ENCODE measurements at regions not wholly inside any gene's neighbourhood (a gene's known extent, or its start where the extent isn't known, plus 50 kb on each side); places are given as distances from the start of the nearest gene placed in this dataset.

DNA sequence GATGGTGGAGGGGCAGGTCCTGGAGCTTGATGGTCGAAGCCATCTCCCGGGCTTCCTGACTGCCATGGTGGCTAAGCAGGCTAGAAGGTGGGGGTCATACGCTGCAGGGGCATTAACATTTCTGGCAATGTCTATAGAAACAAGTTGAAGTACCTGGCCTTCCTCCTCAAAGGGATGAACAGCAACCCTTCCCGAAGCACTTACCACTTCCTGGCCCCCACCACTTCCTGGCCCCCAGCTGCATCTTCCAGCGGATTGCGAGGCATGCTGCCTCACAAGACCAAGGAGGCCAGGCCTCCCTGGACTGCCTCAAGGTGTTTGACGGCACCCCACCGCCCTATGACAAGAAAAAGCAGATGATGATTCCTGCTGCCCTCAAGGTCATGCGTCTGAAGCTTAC lies 97.0 kb upstream of the MOCS2 start:
- H3K27me3 ChIP-seq: no peaks in the 10 kb centered on the region
- H3K27ac ChIP-seq: no peak overlapping the region
- intact Hi-C loops (cut with DNase I; ENCODE audit: low total_unique reads): no loop called here
- no peak overlapping the region for H3K4me3 ChIP-seq
- no peaks in the 10 kb centered on the region for H3K9me3 ChIP-seq
- no peaks in the 10 kb centered on the region for H3K36me3 ChIP-seq
- no peak for DNase-seq (ENCODE audit: low spot score in 2 of 2)
- H3K4me1 ChIP-seq: no peaks in the 10 kb centered on the region
- TF ChIP-seq, protein P1, sequence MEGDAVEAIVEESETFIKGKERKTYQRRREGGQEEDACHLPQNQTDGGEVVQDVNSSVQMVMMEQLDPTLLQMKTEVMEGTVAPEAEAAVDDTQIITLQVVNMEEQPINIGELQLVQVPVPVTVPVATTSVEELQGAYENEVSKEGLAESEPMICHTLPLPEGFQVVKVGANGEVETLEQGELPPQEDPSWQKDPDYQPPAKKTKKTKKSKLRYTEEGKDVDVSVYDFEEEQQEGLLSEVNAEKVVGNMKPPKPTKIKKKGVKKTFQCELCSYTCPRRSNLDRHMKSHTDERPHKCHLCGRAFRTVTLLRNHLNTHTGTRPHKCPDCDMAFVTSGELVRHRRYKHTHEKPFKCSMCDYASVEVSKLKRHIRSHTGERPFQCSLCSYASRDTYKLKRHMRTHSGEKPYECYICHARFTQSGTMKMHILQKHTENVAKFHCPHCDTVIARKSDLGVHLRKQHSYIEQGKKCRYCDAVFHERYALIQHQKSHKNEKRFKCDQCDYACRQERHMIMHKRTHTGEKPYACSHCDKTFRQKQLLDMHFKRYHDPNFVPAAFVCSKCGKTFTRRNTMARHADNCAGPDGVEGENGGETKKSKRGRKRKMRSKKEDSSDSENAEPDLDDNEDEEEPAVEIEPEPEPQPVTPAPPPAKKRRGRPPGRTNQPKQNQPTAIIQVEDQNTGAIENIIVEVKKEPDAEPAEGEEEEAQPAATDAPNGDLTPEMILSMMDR (IDR thresholded peaks at IDR 0.05): no peak
- TF ChIP-seq POLR2A (IDR thresholded peaks at IDR 0.05) (no peak), POLR2AphosphoS5 (IDR thresholded peaks at IDR 0.05) (no peak)

DNA sequence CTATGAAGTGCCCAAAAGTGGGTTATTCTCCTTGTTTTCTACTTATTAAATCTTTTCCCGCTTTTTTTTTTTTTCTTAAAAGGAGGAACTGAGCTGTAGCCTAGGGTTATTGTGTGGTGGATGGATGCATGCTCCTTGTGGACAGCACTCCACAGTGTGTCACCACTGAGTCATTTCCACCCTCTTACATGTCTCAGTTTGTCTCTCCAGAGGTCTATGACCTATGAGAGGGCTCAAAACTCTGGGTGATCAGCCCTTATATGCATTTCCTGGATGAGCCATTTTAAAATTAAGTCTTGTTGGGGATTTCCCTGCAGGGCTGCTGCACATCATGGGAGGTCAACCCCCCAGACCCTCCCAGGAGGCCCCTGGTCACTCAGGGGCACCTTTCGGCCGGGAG lies 102.2 kb upstream of the MOCS2 start:
- Histone ChIP-seq H3K4me1 (no peaks in the 10 kb centered on the region), H3K27me3 (no peaks in the 10 kb centered on the region), H3K36me3 (no peaks in the 10 kb centered on the region), H3K9me3 (no peaks in the 10 kb centered on the region), H3K27ac (no peak overlapping the region), H3K4me3 (no peak overlapping the region)
- intact Hi-C loops (cut with DNase I; ENCODE audit: low total_unique reads): no loop called here
- TF ChIP-seq POLR2A (IDR thresholded peaks at IDR 0.05): no peak
- TF ChIP-seq POLR2AphosphoS5 (IDR thresholded peaks at IDR 0.05): no peak
- TF ChIP-seq, protein P1 (IDR thresholded peaks at IDR 0.05): no peak
- DNase-seq (ENCODE audit: low spot score in 2 of 2): no peak

DNA sequence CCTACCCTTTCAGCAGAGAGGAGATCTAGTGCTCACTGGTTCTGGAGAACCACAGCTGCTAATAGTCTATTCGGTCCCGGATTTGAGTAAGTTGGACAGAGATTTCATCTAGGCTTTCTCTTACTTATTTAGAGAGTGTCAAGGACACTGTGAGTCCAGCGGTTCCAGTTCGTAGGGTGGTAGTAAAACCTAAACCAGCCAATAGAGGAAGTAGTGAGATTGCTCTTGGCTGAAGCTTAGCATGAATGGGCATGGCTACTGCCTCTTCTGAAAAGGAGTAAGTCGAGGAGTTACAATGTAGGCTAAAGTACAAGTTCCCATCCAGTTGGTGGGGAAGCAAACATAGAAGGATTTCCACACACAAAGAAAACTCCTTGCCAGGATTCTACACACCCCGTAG lies 109.6 kb upstream of the MOCS2 start:
- Histone ChIP-seq H3K27me3 (no peaks in the 10 kb centered on the region), H3K4me1 (no peaks in the 10 kb centered on the region), H3K27ac (no peak overlapping the region), H3K36me3 (no peaks in the 10 kb centered on the region), H3K9me3 (peaks cover 7 to 15% of the 10 kb centered on the region in 2 donors), H3K4me3 (no peak overlapping the region)
- TF ChIP-seq, protein P1 (IDR thresholded peaks at IDR 0.05): no peak
- TF ChIP-seq POLR2AphosphoS5 (IDR thresholded peaks at IDR 0.05) (no peak), POLR2A (IDR thresholded peaks at IDR 0.05) (no peak)
- no peak for DNase-seq (ENCODE audit: low spot score in 2 of 2)
- intact Hi-C loops (cut with DNase I; ENCODE audit: low total_unique reads): no loop called here

DNA sequence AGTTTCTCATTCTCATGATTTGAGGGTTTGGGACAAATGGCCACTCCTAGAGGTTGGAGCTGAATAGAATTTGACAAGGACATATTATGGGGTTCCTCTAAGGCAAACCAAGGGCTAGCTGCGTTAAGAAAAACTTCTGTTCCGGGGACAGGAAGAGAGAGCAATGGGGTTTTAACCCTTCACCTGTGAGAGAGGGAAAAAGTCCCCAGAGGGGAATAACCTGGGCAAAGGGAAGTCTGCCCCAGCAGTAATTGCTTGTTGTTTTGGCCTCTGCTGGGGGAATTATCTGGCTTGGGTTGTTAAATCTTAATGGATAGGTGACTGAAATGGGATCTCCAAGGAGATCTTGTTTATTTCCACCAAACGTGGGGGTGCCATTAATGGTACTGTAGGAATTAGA lies 110.1 kb upstream of the MOCS2 start:
- no peaks in the 10 kb centered on the region for H3K27me3 ChIP-seq
- no peaks in the 10 kb centered on the region for H3K4me1 ChIP-seq
- H3K27ac ChIP-seq: no peak overlapping the region
- H3K4me3 ChIP-seq: no peak overlapping the region
- no peak for DNase-seq (ENCODE audit: low spot score in 2 of 2)
- intact Hi-C loops (cut with DNase I; ENCODE audit: low total_unique reads): no loop called here
- H3K36me3 ChIP-seq: no peaks in the 10 kb centered on the region
- TF ChIP-seq POLR2AphosphoS5 (IDR thresholded peaks at IDR 0.05) (no peak), POLR2A (IDR thresholded peaks at IDR 0.05) (no peak)
- TF ChIP-seq, protein P1 (IDR thresholded peaks at IDR 0.05): no peak
- peaks cover 7 to 15% of the 10 kb centered on the region in 2 donors for H3K9me3 ChIP-seq

DNA sequence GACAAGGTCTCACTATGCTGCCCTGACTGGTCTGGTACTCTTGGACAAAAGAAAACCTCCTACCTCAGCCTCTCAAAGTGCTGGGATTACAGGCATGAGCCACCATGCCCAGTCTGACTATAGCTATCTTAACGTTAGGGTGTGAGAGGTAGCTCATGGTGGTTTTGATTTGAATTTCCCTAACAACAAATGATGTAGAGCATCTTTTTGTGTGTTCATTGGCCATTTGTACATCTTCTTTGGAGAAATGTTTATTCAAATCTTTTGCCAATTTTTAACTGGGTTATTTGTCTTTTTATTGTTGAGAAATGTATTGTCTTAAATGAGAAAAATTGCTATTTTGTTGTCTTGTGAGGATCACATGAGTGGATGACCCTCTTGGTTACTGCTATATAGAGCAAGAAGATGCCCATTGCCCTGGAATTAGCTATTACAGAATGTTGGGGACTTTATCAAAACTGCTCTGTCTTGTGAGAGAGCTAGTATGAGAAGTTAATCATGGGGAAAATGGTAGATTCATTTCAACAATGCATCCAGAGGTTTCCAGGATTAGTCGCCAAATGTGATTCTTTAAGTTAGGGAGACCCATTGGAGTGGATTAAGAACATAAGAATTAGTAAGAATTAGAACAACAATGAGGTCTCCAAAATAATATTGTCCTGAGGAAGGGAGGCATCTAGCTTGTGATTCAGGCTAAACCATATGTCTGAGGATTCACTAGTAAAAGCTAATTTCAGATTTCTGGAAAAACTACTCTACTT lies 124.3 kb upstream of the MOCS2 start:
- peaks cover 0 to 8% of the 10 kb centered on the region in 2 donors for H3K9me3 ChIP-seq
- no peak for DNase-seq (ENCODE audit: low spot score in 2 of 2)
- H3K27me3 ChIP-seq: no peaks in the 10 kb centered on the region
- no peak overlapping the region for H3K4me3 ChIP-seq
- H3K27ac ChIP-seq: no peak overlapping the region
- H3K36me3 ChIP-seq: no peaks in the 10 kb centered on the region
- no peaks in the 10 kb centered on the region for H3K4me1 ChIP-seq
- TF ChIP-seq POLR2AphosphoS5 (IDR thresholded peaks at IDR 0.05) (no peak), POLR2A (IDR thresholded peaks at IDR 0.05) (no peak)
- TF ChIP-seq, protein P1 (IDR thresholded peaks at IDR 0.05): no peak
- intact Hi-C loops (cut with DNase I; ENCODE audit: low total_unique reads): no loop called here

Measured in breast epithelium (tissue), 4 donors.